GM06990 (cell line): ENCODE measurements at regions not wholly inside any gene's neighbourhood (a gene's known extent, or its start where the extent isn't known, plus 50 kb on each side); places are given as distances from the start of the nearest gene placed in this dataset.

ENCODE experiments used
- DNase-seq: peaks from one replicate; pipeline ENCODE4 v3.0.0-alpha.2; 2011; ENCODE audit not compliant: insufficient read length; ENCODE audit errors: extremely low read depth
- H3K27me3 ChIP-seq: replicated peaks from 2 replicates; pipeline ENCODE4 v1.6.0; 2011; ENCODE audit warnings: low read length; ENCODE audit not compliant: control insufficient read depth, insufficient read depth
- H3K36me3 ChIP-seq: 2 replicates; pipeline ENCODE4 v1.5.1; 2011; ENCODE audit warnings: low read length; ENCODE audit not compliant: control insufficient read depth, insufficient read depth
- H3K4me3 ChIP-seq: replicated peaks from 2 replicates; pipeline ENCODE4 v1.5.1; 2011; ENCODE audit warnings: low read depth, mild to moderate bottlenecking, control low read depth, low read length
- TF ChIP-seq, protein P1 (sequence below): IDR thresholded peaks from 2 replicates; pipeline ENCODE4 v1.5.1; 2011; ENCODE audit warnings: low read length, control low read depth, mild to moderate bottlenecking, inconsistent platforms; ENCODE audit not compliant: insufficient read depth, poor library complexity, severe bottlenecking

GRCh38 chr9:30673132-30673531 lies 1711.3 kb upstream of the ACO1 start:
- H3K4me3 ChIP-seq: no peak overlapping the region
- TF ChIP-seq, protein P1, sequence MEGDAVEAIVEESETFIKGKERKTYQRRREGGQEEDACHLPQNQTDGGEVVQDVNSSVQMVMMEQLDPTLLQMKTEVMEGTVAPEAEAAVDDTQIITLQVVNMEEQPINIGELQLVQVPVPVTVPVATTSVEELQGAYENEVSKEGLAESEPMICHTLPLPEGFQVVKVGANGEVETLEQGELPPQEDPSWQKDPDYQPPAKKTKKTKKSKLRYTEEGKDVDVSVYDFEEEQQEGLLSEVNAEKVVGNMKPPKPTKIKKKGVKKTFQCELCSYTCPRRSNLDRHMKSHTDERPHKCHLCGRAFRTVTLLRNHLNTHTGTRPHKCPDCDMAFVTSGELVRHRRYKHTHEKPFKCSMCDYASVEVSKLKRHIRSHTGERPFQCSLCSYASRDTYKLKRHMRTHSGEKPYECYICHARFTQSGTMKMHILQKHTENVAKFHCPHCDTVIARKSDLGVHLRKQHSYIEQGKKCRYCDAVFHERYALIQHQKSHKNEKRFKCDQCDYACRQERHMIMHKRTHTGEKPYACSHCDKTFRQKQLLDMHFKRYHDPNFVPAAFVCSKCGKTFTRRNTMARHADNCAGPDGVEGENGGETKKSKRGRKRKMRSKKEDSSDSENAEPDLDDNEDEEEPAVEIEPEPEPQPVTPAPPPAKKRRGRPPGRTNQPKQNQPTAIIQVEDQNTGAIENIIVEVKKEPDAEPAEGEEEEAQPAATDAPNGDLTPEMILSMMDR: no peak
- no peak for DNase-seq
- H3K36me3 ChIP-seq: no peaks in the 10 kb centered on the region
- no peaks in the 10 kb centered on the region for H3K27me3 ChIP-seq

DNA sequence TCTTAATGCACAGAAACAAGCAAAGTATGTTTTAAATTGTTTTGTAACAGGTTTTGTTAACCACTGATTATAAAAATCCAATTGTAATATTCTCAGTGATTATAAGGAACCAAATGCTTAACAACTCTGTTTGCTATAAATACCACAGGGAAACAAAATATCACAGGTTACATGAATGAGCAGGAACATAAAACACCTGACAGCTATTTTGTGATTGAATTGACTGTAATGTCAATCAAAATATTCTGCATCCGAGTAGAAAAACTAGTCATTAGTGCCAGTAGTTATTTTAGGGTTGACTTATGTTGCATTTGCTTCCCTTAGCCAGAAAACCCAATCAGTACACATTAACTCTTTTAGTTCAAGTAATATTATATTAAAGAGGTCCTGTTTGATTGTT lies 1707.8 kb upstream of the ACO1 start:
- DNase-seq: no peak
- no peaks in the 10 kb centered on the region for H3K36me3 ChIP-seq
- TF ChIP-seq, protein P1: no peak
- H3K4me3 ChIP-seq: no peak overlapping the region
- no peaks in the 10 kb centered on the region for H3K27me3 ChIP-seq

- DNase-seq: no peak
- Histone ChIP-seq H3K36me3 (no peaks in the 10 kb centered on the region), H3K27me3 (no peaks in the 10 kb centered on the region), H3K4me3 (no peak overlapping the region)
- TF ChIP-seq, protein P1: no peak
Observed at GRCh38 chr9:30677221-30677620, 1707.2 kb upstream of the ACO1 start.

DNA sequence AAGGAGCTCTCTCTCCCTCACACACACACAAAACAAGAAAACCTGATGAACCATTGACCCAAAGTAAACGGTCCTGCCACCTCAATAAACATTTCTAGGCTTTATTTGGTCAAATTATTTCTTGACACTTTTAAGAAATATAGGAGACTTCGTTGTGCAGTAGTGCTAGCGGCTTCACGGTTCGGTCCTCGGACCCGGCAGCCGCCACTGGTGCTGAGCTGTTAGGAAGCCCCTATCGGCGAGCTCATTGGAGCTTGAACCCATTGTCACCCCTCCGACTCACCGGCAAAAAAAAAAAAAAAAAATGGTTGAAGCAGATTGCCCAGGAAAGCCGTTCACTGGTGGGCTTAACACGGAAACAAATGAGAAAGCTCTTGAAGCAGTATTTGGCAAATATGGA lies 1695.6 kb upstream of the ACO1 start:
- Histone ChIP-seq H3K4me3 (no peak overlapping the region), H3K27me3 (no peaks in the 10 kb centered on the region), H3K36me3 (no peaks in the 10 kb centered on the region)
- TF ChIP-seq, protein P1: no peak
- no peak for DNase-seq

- Histone ChIP-seq H3K36me3 (no peaks in the 10 kb centered on the region), H3K4me3 (no peak overlapping the region), H3K27me3 (no peaks in the 10 kb centered on the region)
- TF ChIP-seq, protein P1: no peak
- DNase-seq: no peak
Observed at GRCh38 chr9:30697958-30698357, 1686.5 kb upstream of the ACO1 start.

DNA sequence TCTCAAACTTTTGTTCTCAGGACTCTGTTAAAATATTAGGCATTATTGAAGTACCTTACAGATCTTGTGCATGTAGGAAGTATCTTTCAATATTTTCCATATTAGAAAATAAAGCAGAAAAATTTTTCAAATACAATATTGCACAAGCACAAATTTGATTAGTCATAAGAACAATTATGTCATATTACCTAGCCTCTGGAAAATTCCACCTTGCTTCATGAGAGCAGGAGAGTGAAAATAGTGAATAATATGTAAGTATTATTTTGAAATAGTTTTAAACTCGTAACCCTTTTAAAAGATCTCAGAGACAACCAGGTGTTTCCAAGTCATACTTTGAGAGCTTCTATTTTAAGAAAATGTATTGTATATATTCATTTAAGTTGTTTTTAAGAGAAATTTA lies 1672.9 kb upstream of the ACO1 start:
- Histone ChIP-seq H3K4me3 (no peak overlapping the region), H3K36me3 (no peaks in the 10 kb centered on the region), H3K27me3 (no peaks in the 10 kb centered on the region)
- TF ChIP-seq, protein P1: no peak
- DNase-seq: no peak
